A549 (cell line): ENCODE measurements at regions not wholly inside any gene's neighbourhood (a gene's known extent, or its start where the extent isn't known, plus 50 kb on each side); places are given as distances from the start of the nearest gene placed in this dataset.

Source experiments
- ATAC-seq, 2 experiments: fragments of 200-7000 bp in 1 of 2; fragments of >200 bp in 1 of 2; cut with Nextera tagmentation in 1 of 2; cut with Tn5 transposase in 1 of 2; 3 replicates each; pipeline versions ENCODE4 v1.8.0 to v1.9.1; 2018 to 2020; ENCODE audit warnings: mild to moderate bottlenecking in 1 of 2, moderate library complexity in 1 of 2
- CTCF ChIA-PET: fragments of 300-600 bp; sonication (Branson Sonifier 250); formaldehyde crosslinking; extraction: SDS; loops from one replicate; lab custom pipeline; 2021; ENCODE audit warnings: antibody characterized with exemption, inconsistent platforms; lab: Yijun Ruan, JAX
- POLR2A ChIA-PET: fragments of 350-600 bp; formaldehyde crosslinking; extraction: SDS; loops from one replicate; lab custom pipeline; 2021; ENCODE audit warnings: antibody characterized with exemption, inconsistent platforms; lab: Yijun Ruan, JAX
- DNase-seq, 2 experiments: peaks; one replicate each; pipeline versions ENCODE4 v3.0.0 to v3.0.0-alpha.2; 2011 to 2016; ENCODE audit warnings: low read depth in 1 of 2, low spot score in 1 of 2
- FAIRE-seq: peaks from 2 replicates; lab custom pipeline; 2011; peaks lifted over from hg19 to GRCh38; lab: Jason Lieb, UNC
- H3K27ac ChIP-seq, 2 experiments: fragments of >200 bp; sonication (Bioruptor Twin); formaldehyde crosslinking; 3 replicates each; pipeline ENCODE4 v1.5.1; 2016 to 2017
- H3K4me1 ChIP-seq: fragments of >200 bp; sonication (Bioruptor Twin); formaldehyde crosslinking; 3 replicates; pipeline ENCODE4 v1.6.1; 2016
- H3K4me2 ChIP-seq: fragments of >200 bp; sonication (Bioruptor Twin); formaldehyde crosslinking; 3 replicates; pipeline ENCODE4 v1.6.1; 2016
- H3K4me3 ChIP-seq: fragments of >200 bp; sonication (Bioruptor Twin); formaldehyde crosslinking; 3 replicates; pipeline ENCODE4 v1.5.1; 2016
- H3K9me3 ChIP-seq: fragments of >200 bp; sonication (Bioruptor Twin); formaldehyde crosslinking; 3 replicates; pipeline ENCODE4 v1.6.1; 2016
- BHLHE40 ChIP-seq: IDR thresholded peaks from 2 replicates; pipeline ENCODE4 v1.6.1; 2012; ENCODE audit warnings: low read depth, low read length, inconsistent platforms
- CBX8 ChIP-seq: fragments of 200-600 bp; sonication (generic); IDR thresholded peaks from 2 replicates; pipeline ENCODE4 v1.6.1; 2016
- CHD2 ChIP-seq: fragments of 150-350 bp; IDR thresholded peaks from 2 replicates; pipeline ENCODE4 v1.6.1; 2014; ENCODE audit warnings: low read length; ENCODE audit not compliant: partially characterized antibody
- CHD4 ChIP-seq: fragments of 200-600 bp; sonication (generic); IDR thresholded peaks from 2 replicates; pipeline ENCODE4 v1.6.1; 2016; ENCODE audit warnings: antibody characterized with exemption, mild to moderate bottlenecking, borderline replicate concordance
- EHMT2 ChIP-seq: fragments of 200-600 bp; sonication (generic); IDR thresholded peaks from 2 replicates; pipeline ENCODE4 v1.6.1; 2016; ENCODE audit warnings: antibody characterized with exemption, low read depth, mild to moderate bottlenecking, moderate library complexity
- ELK1 ChIP-seq: fragments of 150-350 bp; IDR thresholded peaks from 2 replicates; pipeline ENCODE4 v1.6.1; 2014; ENCODE audit warnings: low read depth, mild to moderate bottlenecking, low read length
- EP300 ChIP-seq, 2 experiments: fragments of >200 bp; sonication (Bioruptor Twin); formaldehyde crosslinking; IDR thresholded peaks; 2 replicates in 1 of 2; 3 replicates in 1 of 2; pipeline ENCODE4 v1.6.1; 2016 to 2017
- FOSB ChIP-seq: fragments of 250-450 bp; sonication (Bioruptor Pico); IDR thresholded peaks from 2 replicates; pipeline ENCODE4 v1.5.0; 2020; ENCODE audit warnings: mild to moderate bottlenecking, moderate library complexity
- FOSL2 ChIP-seq, 2 experiments: fragments of 450-650 bp in 1 of 2; fragments of >200 bp in 1 of 2; sonication (Bioruptor Twin) in 1 of 2; formaldehyde crosslinking; IDR thresholded peaks; 2 replicates each; pipeline versions ENCODE4 v1.5.0 to v1.6.1; 2016 to 2020; ENCODE audit warnings: mild to moderate bottlenecking in 1 of 2, moderate library complexity in 1 of 2
- HDAC2 ChIP-seq: fragments of 200-600 bp; sonication (generic); IDR thresholded peaks from 2 replicates; pipeline ENCODE4 v1.6.1; 2016
- HEYL ChIP-seq: fragments of 250-450 bp; sonication (Bioruptor Pico); IDR thresholded peaks from 2 replicates; pipeline ENCODE4 v1.8.0; 2021; ENCODE audit warnings: mild to moderate bottlenecking, moderate library complexity
- HMGXB4 ChIP-seq: fragments of 250-450 bp; sonication (Bioruptor Pico); IDR thresholded peaks from 2 replicates; pipeline ENCODE4 v1.5.0; 2021; ENCODE audit warnings: mild to moderate bottlenecking, moderate library complexity, borderline replicate concordance
- HOXB5 ChIP-seq: fragments of 250-450 bp; sonication (Bioruptor Pico); IDR thresholded peaks from 2 replicates; pipeline ENCODE4 v1.5.0; 2020; ENCODE audit warnings: mild to moderate bottlenecking, moderate library complexity
- JUN ChIP-seq, 2 experiments: fragments of >200 bp; sonication (Bioruptor Twin); formaldehyde crosslinking; IDR thresholded peaks; 2 replicates in 1 of 2; 3 replicates in 1 of 2; pipeline ENCODE4 v1.6.1; 2016 to 2017
- KDM5A ChIP-seq: fragments of 200-600 bp; sonication (generic); IDR thresholded peaks from 2 replicates; pipeline ENCODE4 v1.6.1; 2016; ENCODE audit warnings: antibody characterized with exemption, mild to moderate bottlenecking
- MYC ChIP-seq: IDR thresholded peaks from 2 replicates; pipeline ENCODE4 v1.6.1; 2012; ENCODE audit warnings: mild to moderate bottlenecking, inconsistent platforms, low read length, improper control_type of control experiment, borderline replicate concordance
- NFE2L2 ChIP-seq: fragments of 150-350 bp; conservative IDR thresholded peaks from 2 replicates; pipeline ENCODE4 v1.6.1; 2014; ENCODE audit warnings: low read length
- NPAS2 ChIP-seq: fragments of 250-450 bp; sonication (Bioruptor Pico); IDR thresholded peaks from 2 replicates; pipeline ENCODE4 v1.8.0; 2022; ENCODE audit warnings: mild to moderate bottlenecking, moderate library complexity, borderline replicate concordance
- PHF8 ChIP-seq: fragments of 200-600 bp; sonication (generic); IDR thresholded peaks from 2 replicates; pipeline ENCODE4 v1.6.1; 2016; ENCODE audit warnings: low read depth, mild to moderate bottlenecking, antibody characterized with exemption, moderate library complexity, borderline replicate concordance
- POLR2A ChIP-seq: IDR thresholded peaks from 2 replicates; pipeline ENCODE4 v1.6.1; 2012; ENCODE audit warnings: mild to moderate bottlenecking, low read length
- RAD21 ChIP-seq, 2 experiments: fragments of >200 bp in 1 of 2; sonication (Bioruptor Twin) in 1 of 2; formaldehyde crosslinking in 1 of 2; IDR thresholded peaks in 1 of 2; conservative IDR thresholded peaks in 1 of 2; 2 replicates in 1 of 2; 3 replicates in 1 of 2; pipeline ENCODE4 v1.6.1; 2012 to 2018; ENCODE audit warnings: inconsistent platforms in 1 of 2
- RARB ChIP-seq: fragments of 250-450 bp; sonication (Bioruptor Pico); IDR thresholded peaks from 2 replicates; pipeline ENCODE4 v1.8.0; 2021; ENCODE audit warnings: mild to moderate bottlenecking, moderate library complexity
- RCOR1 ChIP-seq: fragments of 150-350 bp; IDR thresholded peaks from 2 replicates; pipeline ENCODE4 v1.6.1; 2014; ENCODE audit warnings: antibody characterized with exemption, low read length, low read depth
- REST ChIP-seq: fragments of 200-600 bp; sonication (generic); IDR thresholded peaks from 2 replicates; pipeline ENCODE4 v1.6.1; 2016; ENCODE audit warnings: antibody characterized with exemption, mild to moderate bottlenecking, moderate library complexity
- WGBS: methylation state at CpG from one replicate; pipeline ENCODE4 v1.1.6; 2017; ENCODE audit errors: missing lambda C conversion rate; 5-methylcytosine and 5-hydroxymethylcytosine counted together
- TF ChIP-seq, protein P1 (sequence below): IDR thresholded peaks from 2 replicates; pipeline ENCODE4 v1.6.1; 2012
- TF ChIP-seq, protein P2 (sequence below): IDR thresholded peaks from 2 replicates; pipeline ENCODE4 v1.6.1; 2012

DNA sequence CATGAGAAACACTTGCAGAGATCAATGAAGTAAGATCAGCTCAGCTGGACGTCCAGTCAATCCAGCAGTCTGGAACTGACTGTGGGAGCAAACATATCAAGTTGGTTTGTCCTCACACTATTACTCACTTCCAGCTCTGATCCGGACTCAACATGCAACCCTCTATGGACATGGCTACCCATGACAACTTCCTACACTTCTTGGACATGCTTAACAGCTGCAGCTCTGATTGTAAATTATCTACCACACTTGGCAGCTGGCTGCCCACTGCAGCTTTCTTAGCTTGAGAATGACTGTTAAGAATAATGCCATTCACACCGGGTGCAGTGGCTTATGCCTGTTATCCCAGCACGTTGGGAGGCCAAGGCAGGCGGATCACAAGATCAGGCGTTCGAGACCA is 429.8 kb downstream of the EPHA4 start:
- ChIA-PET CTCF (no interaction called here), POLR2A (no interaction called here)
- ATAC-seq (no peak), DNase-seq (no peak), FAIRE-seq (no peak)
- H3K4me3 ChIP-seq: no peak overlapping the region
- no peak overlapping the region for H3K27ac ChIP-seq
- H3K9me3 ChIP-seq: no peaks in the 10 kb centered on the region
- 37% methylated on average over 6 of the region's 7 CpGs for WGBS
- no peak for TF ChIP-seq EHMT2
- TF ChIP-seq HMGXB4 (CRISPR knock-in tag): no peak
- no peak for TF ChIP-seq CBX8
- no peak for TF ChIP-seq BHLHE40
- no peak for TF ChIP-seq MYC
- no peak for TF ChIP-seq EP300 (IDR thresholded peaks at IDR 0.05)
- no peak for TF ChIP-seq HDAC2
- TF ChIP-seq PHF8: no peak
- TF ChIP-seq FOSB (CRISPR knock-in tag): no peak
- no peak for TF ChIP-seq RAD21 (conservative IDR thresholded peaks at IDR 0.05 in 1 of 2, IDR thresholded peaks at IDR 0.05 in 1 of 2)
- TF ChIP-seq HOXB5 (CRISPR knock-in tag): no peak
- no peak overlapping the region for H3K4me2 ChIP-seq
- H3K4me1 ChIP-seq: no peaks in the 10 kb centered on the region

GRCh38 chr2:221143231-221143630 is 428.9 kb downstream of the EPHA4 start:
- FAIRE-seq: no peak
- Histone ChIP-seq H3K27ac (no peak overlapping the region), H3K4me3 (no peak overlapping the region), H3K9me3 (no peaks in the 10 kb centered on the region), H3K4me2 (no peak overlapping the region)
- CTCF ChIA-PET: no interaction called here
- TF ChIP-seq RARB (CRISPR knock-in tag): no peak
- no peak for TF ChIP-seq CHD2
- no peak for TF ChIP-seq FOSB (CRISPR knock-in tag)
- no peak for TF ChIP-seq ELK1
- TF ChIP-seq NPAS2 (CRISPR knock-in tag): no peak
- TF ChIP-seq, protein P1, sequence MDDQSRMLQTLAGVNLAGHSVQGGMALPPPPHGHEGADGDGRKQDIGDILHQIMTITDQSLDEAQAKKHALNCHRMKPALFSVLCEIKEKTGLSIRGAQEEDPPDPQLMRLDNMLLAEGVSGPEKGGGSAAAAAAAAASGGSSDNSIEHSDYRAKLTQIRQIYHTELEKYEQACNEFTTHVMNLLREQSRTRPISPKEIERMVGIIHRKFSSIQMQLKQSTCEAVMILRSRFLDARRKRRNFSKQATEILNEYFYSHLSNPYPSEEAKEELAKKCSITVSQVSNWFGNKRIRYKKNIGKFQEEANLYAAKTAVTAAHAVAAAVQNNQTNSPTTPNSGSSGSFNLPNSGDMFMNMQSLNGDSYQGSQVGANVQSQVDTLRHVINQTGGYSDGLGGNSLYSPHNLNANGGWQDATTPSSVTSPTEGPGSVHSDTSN: no peak
- TF ChIP-seq HEYL: no peak
- TF ChIP-seq RCOR1: no peak
- no peak for TF ChIP-seq NFE2L2
- TF ChIP-seq CHD4: no peak
- no peak for TF ChIP-seq HDAC2
- no peak for TF ChIP-seq KDM5A
- no peak for TF ChIP-seq REST
- TF ChIP-seq POLR2A: no peak
- no peak for TF ChIP-seq JUN (IDR thresholded peaks at IDR 0.05)
- no peak for TF ChIP-seq FOSL2 (IDR thresholded peaks at IDR 0.05)
- no peak for TF ChIP-seq FOSL2 (CRISPR knock-in tag; IDR thresholded peaks at IDR 0.05)
- TF ChIP-seq, protein P2, sequence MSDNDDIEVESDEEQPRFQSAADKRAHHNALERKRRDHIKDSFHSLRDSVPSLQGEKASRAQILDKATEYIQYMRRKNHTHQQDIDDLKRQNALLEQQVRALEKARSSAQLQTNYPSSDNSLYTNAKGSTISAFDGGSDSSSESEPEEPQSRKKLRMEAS: no peak
- TF ChIP-seq, all 56 proteins: peak for 0
- WGBS: 16% methylated on average over 2 of the region's 2 CpGs
- no peaks in the 10 kb centered on the region for H3K4me1 ChIP-seq
- no peak for DNase-seq
- no peak for ATAC-seq
- POLR2A ChIA-PET: no interaction called here
